HEK293 (cell line): ENCODE measurements at regions not wholly inside any gene's neighbourhood (a gene's known extent, or its start where the extent isn't known, plus 50 kb on each side); places are given as distances from the start of the nearest gene placed in this dataset.

Experiments
- CTCF ChIP-seq: fragments of 450-650 bp; formaldehyde crosslinking; IDR thresholded peaks from 2 replicates; pipeline ENCODE4 v1.5.1; 2016; ENCODE audit warnings: missing biosample characterization, missing genetic modification characterization
- GLIS2 ChIP-seq: fragments of 450-650 bp; formaldehyde crosslinking; IDR thresholded peaks from 2 replicates; pipeline ENCODE4 v1.5.1; 2016; ENCODE audit warnings: missing biosample characterization, missing genetic modification characterization
- KLF9 ChIP-seq: fragments of 450-650 bp; formaldehyde crosslinking; IDR thresholded peaks from 2 replicates; pipeline ENCODE4 v1.5.1; 2016; ENCODE audit warnings: missing biosample characterization, missing genetic modification characterization, low read depth
- PATZ1 ChIP-seq: fragments of 450-650 bp; formaldehyde crosslinking; IDR thresholded peaks from 2 replicates; pipeline ENCODE4 v1.5.1; 2016; ENCODE audit warnings: missing biosample characterization, missing genetic modification characterization
- ZNF114 ChIP-seq: fragments of 450-650 bp; formaldehyde crosslinking; IDR thresholded peaks from 2 replicates; pipeline ENCODE4 v1.5.0; 2017; ENCODE audit warnings: missing biosample characterization, missing genetic modification characterization
- ZNF37A ChIP-seq: fragments of 450-650 bp; IDR thresholded peaks from 2 replicates; pipeline ENCODE4 v1.5.1; 2018; ENCODE audit warnings: missing biosample characterization, missing genetic modification characterization
- ZNF777 ChIP-seq: fragments of 450-650 bp; formaldehyde crosslinking; IDR thresholded peaks from 2 replicates; pipeline ENCODE4 v1.5.1; 2017; ENCODE audit warnings: missing biosample characterization, missing genetic modification characterization, borderline replicate concordance
- TF ChIP-seq, protein P1 (sequence below): fragments of 450-650 bp; formaldehyde crosslinking; IDR thresholded peaks from 2 replicates; pipeline ENCODE4 v1.5.1; 2017; ENCODE audit warnings: missing biosample characterization, missing genetic modification characterization

DNA sequence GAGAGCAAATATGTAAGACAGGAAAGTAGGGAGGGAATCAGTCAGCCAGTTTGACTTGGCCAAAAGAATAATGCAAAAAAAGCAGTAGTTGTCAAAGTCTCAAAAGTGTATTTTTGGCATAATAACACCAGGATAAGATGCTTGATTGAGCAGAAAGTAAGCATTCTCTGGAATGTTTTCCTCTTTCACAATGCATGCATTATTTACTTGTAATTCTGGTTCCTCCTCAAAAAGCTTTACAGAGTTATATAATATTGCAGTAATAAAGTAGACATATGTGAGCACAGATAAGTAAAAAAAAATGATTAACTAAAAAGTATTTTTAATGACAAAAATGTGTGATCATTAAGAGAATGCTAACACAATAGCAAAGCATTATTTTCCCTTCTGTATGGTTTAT lies 285.9 kb upstream of the BCHE start:
- TF ChIP-seq CTCF (no peak), ZNF114 (tag by site-specific recombination) (no peak), GLIS2 (tag by site-specific recombination) (no peak), PATZ1 (no peak), KLF9 (tag by site-specific recombination) (no peak), ZNF777 (tag by site-specific recombination) (no peak), ZNF37A (no peak)
- TF ChIP-seq, protein P1, sequence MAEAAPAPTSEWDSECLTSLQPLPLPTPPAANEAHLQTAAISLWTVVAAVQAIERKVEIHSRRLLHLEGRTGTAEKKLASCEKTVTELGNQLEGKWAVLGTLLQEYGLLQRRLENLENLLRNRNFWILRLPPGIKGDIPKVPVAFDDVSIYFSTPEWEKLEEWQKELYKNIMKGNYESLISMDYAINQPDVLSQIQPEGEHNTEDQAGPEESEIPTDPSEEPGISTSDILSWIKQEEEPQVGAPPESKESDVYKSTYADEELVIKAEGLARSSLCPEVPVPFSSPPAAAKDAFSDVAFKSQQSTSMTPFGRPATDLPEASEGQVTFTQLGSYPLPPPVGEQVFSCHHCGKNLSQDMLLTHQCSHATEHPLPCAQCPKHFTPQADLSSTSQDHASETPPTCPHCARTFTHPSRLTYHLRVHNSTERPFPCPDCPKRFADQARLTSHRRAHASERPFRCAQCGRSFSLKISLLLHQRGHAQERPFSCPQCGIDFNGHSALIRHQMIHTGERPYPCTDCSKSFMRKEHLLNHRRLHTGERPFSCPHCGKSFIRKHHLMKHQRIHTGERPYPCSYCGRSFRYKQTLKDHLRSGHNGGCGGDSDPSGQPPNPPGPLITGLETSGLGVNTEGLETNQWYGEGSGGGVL = no peak
